Calu3 (cell line): ENCODE measurements at regions not wholly inside any gene's neighbourhood (a gene's known extent, or its start where the extent isn't known, plus 50 kb on each side); places are given as distances from the start of the nearest gene placed in this dataset.
"Not testable (repeated sequence)": the region's sequence is repeated elsewhere in the genome, so short reads cannot be mapped to it uniquely, and the experiment has no call there.

Source experiments
- BruUV-seq: library from RNA; stranded (reverse); fragments of 400-500 nt; replicated peaks from 2 replicates; lab custom pipeline; 2021; lab: Mats Ljungman, UMichigan
- CTCF ChIA-PET: fragments of 300-600 bp; sonication (Branson Sonifier 250); formaldehyde crosslinking; loops from one replicate; lab custom pipeline; 2022; ENCODE audit warnings: antibody characterized with exemption; lab: Charles Lee
- DNase-seq: peaks from one replicate; pipeline ENCODE4 v3.0.0; 2022
- H3K27ac Mint-ChIP-seq: one replicate; pipeline ENCODE4 v1.8.0; 2022; ENCODE audit warnings: mixed read lengths; ENCODE audit not compliant: unreplicated experiment
- H3K27me3 Mint-ChIP-seq: one replicate; pipeline ENCODE4 v1.8.0; 2022; ENCODE audit warnings: mixed read lengths; ENCODE audit not compliant: unreplicated experiment
- H3K36me3 Mint-ChIP-seq: one replicate; pipeline ENCODE4 v1.8.0; 2022; ENCODE audit warnings: mild to moderate bottlenecking, moderate library complexity, mixed read lengths; ENCODE audit not compliant: insufficient read depth, unreplicated experiment
- H3K4me1 Mint-ChIP-seq: one replicate; pipeline ENCODE4 v1.8.0; 2022; ENCODE audit warnings: mild to moderate bottlenecking, low read depth, mixed read lengths; ENCODE audit not compliant: unreplicated experiment
- H3K4me3 Mint-ChIP-seq: one replicate; pipeline ENCODE4 v1.8.0; 2022; ENCODE audit warnings: mild to moderate bottlenecking, low read depth, moderate library complexity, mixed read lengths; ENCODE audit not compliant: unreplicated experiment
- H3K9me3 Mint-ChIP-seq: one replicate; pipeline ENCODE4 v1.8.0; 2022; ENCODE audit warnings: low read depth, mixed read lengths; ENCODE audit not compliant: unreplicated experiment
- intact Hi-C: fragments of 100-400 bp; cut with micrococcal nuclease; formaldehyde crosslinking; loops from one replicate; pipeline ENCODE4 v1.10.0; 2022; ENCODE audit not compliant: unreplicated experiment
- TF ChIP-seq, protein P1 (sequence below): fragments of 200-600 bp; IDR thresholded peaks from one replicate; pipeline ENCODE4 v1.8.0; 2022; ENCODE audit warnings: antibody characterized with exemption; ENCODE audit not compliant: unreplicated experiment

DNA sequence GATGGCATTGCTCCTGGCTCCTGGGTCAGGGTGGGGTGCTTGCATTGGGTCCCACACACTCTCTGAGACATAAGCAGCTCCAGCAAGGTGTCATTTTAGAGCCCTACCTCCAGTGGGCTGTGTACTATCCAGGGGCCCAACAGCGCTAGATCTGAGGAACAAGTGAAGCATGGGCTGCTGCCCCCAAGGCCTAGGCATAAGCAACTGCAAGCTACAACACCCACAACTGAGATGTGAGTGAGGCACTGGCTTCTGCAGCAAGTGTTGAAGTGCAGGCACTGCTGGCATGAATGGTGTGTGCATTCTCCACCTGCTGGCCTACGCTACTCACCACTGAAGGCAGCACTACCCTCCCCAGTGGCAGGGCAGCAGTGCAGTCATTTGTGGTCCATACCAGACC lies 81.0 kb upstream of the STK39 start:
- CTCF ChIA-PET: interaction anchor here (2.4 kb wide), 1 partner anchor 8 kb away, joined by 10 read pairs; no protein-coding TSS in a partner anchor
- H3K4me1 Mint-ChIP-seq: peaks cover 10% of the 10 kb centered on the region
- TF ChIP-seq, protein P1, sequence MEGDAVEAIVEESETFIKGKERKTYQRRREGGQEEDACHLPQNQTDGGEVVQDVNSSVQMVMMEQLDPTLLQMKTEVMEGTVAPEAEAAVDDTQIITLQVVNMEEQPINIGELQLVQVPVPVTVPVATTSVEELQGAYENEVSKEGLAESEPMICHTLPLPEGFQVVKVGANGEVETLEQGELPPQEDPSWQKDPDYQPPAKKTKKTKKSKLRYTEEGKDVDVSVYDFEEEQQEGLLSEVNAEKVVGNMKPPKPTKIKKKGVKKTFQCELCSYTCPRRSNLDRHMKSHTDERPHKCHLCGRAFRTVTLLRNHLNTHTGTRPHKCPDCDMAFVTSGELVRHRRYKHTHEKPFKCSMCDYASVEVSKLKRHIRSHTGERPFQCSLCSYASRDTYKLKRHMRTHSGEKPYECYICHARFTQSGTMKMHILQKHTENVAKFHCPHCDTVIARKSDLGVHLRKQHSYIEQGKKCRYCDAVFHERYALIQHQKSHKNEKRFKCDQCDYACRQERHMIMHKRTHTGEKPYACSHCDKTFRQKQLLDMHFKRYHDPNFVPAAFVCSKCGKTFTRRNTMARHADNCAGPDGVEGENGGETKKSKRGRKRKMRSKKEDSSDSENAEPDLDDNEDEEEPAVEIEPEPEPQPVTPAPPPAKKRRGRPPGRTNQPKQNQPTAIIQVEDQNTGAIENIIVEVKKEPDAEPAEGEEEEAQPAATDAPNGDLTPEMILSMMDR: no peak
- no peak for DNase-seq
- no peaks in the 10 kb centered on the region for H3K36me3 Mint-ChIP-seq
- intact Hi-C loops: no loop called here
- BruUV-seq: no TSS peak
- H3K9me3 Mint-ChIP-seq: peaks cover 7% of the 10 kb centered on the region
- H3K27ac Mint-ChIP-seq: no peak overlapping the region
- no peak overlapping the region for H3K4me3 Mint-ChIP-seq
- no peaks in the 10 kb centered on the region for H3K27me3 Mint-ChIP-seq

DNA sequence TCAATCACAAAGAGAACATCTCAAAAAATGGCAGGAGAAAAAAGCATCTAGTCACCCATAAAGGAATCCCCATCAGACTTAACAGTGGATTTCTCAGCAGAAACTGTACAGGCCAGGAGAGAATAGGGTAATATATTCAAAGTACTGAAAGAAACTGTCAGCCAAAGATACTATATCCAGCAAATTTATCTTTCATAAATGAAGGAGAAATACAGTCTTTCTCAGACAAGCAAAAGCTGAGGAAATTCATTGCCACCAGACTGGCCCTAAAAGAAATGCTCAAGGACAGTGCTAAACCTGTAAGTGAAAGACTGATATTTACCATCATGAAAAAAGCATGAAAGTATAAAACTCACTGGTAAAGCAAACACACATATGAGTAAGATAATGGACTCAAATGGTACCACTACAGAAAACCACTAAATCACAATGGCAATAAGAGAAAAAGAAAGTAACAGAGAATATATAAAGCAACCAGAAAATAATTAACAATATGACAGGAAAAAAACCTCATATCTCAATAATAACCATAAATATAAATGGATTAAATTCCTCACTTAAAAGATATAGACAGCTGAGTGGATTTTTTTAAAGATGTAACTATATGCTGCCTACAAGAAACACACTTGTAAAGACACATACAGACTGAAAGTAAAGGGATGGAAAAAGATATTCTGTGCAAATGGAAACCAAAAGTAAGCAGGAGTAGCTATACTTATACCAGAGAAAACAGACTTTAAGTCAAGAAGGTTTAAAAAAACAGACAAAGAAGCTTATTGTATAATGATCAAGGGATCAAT lies 83.4 kb upstream of the STK39 start:
- Mint-ChIP-seq H3K4me1 (peaks cover 10% of the 10 kb centered on the region), H3K9me3 (peaks cover 7% of the 10 kb centered on the region), H3K27ac (no peak overlapping the region), H3K36me3 (no peaks in the 10 kb centered on the region), H3K27me3 (no peaks in the 10 kb centered on the region), H3K4me3 (no peak overlapping the region)
- no peak for DNase-seq
- no TSS peak for BruUV-seq
- CTCF ChIA-PET: no interaction called here
- TF ChIP-seq, protein P1: no peak
- intact Hi-C loops: loop anchor here (10.0 kb wide), 1 partner anchor 166 kb away; no protein-coding TSS in a partner anchor

DNA sequence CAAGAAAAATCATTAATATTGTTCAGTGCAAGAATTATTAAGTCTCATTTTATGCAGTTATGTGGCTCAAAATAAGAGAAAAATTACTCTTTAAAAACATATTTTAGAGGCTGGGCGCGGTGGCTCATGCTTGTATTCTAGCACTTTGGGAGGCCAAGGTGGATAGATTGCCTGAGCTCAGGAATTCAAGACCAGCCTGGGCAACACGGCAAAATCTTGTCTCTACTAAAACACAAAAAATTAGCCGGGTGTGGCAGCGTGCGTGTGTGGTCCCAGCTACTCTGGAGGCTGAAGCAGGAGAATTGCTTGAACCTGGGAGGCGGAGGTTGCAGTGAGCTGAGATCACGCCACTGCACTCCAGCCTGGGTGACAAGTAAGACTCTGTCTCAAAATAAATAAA lies 87.9 kb upstream of the STK39 start:
- peaks cover 18% of the 10 kb centered on the region for H3K4me1 Mint-ChIP-seq
- not testable (repeated sequence) for H3K27ac Mint-ChIP-seq, H3K36me3 Mint-ChIP-seq, DNase-seq, H3K27me3 Mint-ChIP-seq, H3K9me3 Mint-ChIP-seq, BruUV-seq, H3K4me3 Mint-ChIP-seq
- intact Hi-C loops: loop anchor here (5.0 to 10.0 kb wide), 2 partner anchors 58 to 170 kb away; no protein-coding TSS in a partner anchor
- CTCF ChIA-PET: interaction anchor here (0.6 to 1.0 kb wide), 2 partner anchors 9 to 16 kb away, joined by 3 read pairs; no protein-coding TSS in a partner anchor

DNA sequence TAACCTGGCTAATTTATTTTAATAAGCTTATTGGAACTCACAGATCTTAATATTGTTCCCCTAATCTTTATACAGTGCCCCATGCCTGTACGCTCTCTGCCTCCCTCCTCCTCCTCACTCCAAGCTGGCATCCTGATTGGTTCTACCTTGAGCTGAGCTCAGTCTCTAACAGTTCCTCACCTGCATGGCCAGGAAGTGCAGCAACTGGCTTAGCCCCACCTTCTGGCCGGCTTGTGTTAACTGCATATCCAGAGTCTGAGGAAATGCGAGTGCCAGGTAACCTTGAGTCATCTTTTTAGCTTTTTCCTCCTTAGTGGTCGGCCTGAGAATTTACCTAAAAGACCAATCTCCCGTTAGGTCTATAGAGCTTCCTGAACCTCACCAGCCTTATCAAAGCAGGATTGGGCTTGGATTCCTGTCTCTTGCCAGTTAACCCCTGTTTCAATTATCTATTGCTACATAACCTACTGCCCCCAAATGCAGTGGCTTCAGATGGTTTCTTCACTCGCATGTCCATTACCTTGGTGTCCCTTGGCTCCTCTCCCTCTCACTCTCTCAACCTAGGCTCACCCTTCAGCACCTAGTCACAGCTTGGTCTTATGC lies 89.5 kb upstream of the STK39 start:
- intact Hi-C loops: loop anchor here (2.0 to 10.0 kb wide), 4 partner anchors 60 to 200 kb away; no protein-coding TSS in a partner anchor
- no peaks in the 10 kb centered on the region for H3K27me3 Mint-ChIP-seq
- DNase-seq: peak; percentile 88
- H3K27ac Mint-ChIP-seq: peak overlapping the region; percentile 40
- peak overlapping the region; percentile 55 for H3K4me3 Mint-ChIP-seq
- CTCF ChIA-PET: interaction anchor here (0.6 to 1.5 kb wide), 18 partner anchors 10 to 217 kb away, joined by 3 to 10 read pairs (median 5); partner anchors contain the start of gene STK39
- H3K4me1 Mint-ChIP-seq: peaks cover 18% of the 10 kb centered on the region
- TF ChIP-seq, protein P1: peak; percentile 64
- no peaks in the 10 kb centered on the region for H3K9me3 Mint-ChIP-seq
- no peaks in the 10 kb centered on the region for H3K36me3 Mint-ChIP-seq
- no TSS peak for BruUV-seq
